ENCODE measurements at regions not wholly inside any gene's neighbourhood (a gene's known extent, or its start where the extent isn't known, plus 50 kb on each side); places are given as distances from the start of the nearest gene placed in this dataset.

GRCh38 chr5:142244440-142244839 lies 80.4 kb downstream of the SPRY4 start:
- Histone ChIP-seq H4K8ac (ENCODE audit: low read depth, low read length) (no peak overlapping the region), H2BK5ac (ENCODE audit: low read depth, low read length, poor library complexity) (peak overlapping the region; percentile 7), H2AFZ (ENCODE audit: insufficient read depth, low read length, poor library complexity) (no peak overlapping the region), H2AK5ac (ENCODE audit: low read length) (peak overlapping the region; percentile 38), H3K4me2 (ENCODE audit: low read length) (no peak overlapping the region), H3K9me3 (ENCODE audit: insufficient read depth, low read depth, low read length) (peaks cover 1% of the 10 kb centered on the region), H4K12ac (ENCODE audit: low read depth, low read length) (no peak overlapping the region), H3K27me3 (ENCODE audit: insufficient read depth, low read length) (no peaks in the 10 kb centered on the region), H3K4me3 (ENCODE audit: low read depth, low read length) (no peak overlapping the region), H3K4ac (ENCODE audit: low read depth, low read length) (no peak overlapping the region), H2BK120ac (ENCODE audit: insufficient read depth, low read length, poor library complexity) (no peak overlapping the region), H3K36me3 (ENCODE audit: control insufficient read depth in 1 of 2, insufficient read depth in 2 of 2, low read length in 2 of 2) (no peaks in the 10 kb centered on the region), H3K79me2 (ENCODE audit: control insufficient read depth, insufficient read depth, low read length, poor library complexity) (no peaks in the 10 kb centered on the region), H3K4me1 (ENCODE audit: control insufficient read depth in 1 of 2, insufficient read depth in 2 of 2, low read length in 2 of 2) (peaks cover 15 to 16% of the 10 kb centered on the region in 2 experiments), H3K23ac (ENCODE audit: low read length) (no peak overlapping the region), H3K27ac (ENCODE audit: low read depth, low read length) (no peak overlapping the region), H4K91ac (ENCODE audit: low read depth, low read length) (peak overlapping the region; percentile 29), H2BK12ac (ENCODE audit: low read length) (peak overlapping the region; percentile 70), H3K9ac (ENCODE audit: low read length) (no peak overlapping the region), H3K79me1 (ENCODE audit: low read length) (peaks cover 21% of the 10 kb centered on the region), H3K18ac (ENCODE audit: low read length) (peak overlapping the region; percentile 78), H3K14ac (ENCODE audit: low read length) (peak overlapping the region; percentile 76)
- no peak for DNase-seq
- no CpG with 5 or more reads among the region's 1 CpG for WGBS (ENCODE audit: extremely low coverage, insufficient coverage, insufficient read length)

DNA sequence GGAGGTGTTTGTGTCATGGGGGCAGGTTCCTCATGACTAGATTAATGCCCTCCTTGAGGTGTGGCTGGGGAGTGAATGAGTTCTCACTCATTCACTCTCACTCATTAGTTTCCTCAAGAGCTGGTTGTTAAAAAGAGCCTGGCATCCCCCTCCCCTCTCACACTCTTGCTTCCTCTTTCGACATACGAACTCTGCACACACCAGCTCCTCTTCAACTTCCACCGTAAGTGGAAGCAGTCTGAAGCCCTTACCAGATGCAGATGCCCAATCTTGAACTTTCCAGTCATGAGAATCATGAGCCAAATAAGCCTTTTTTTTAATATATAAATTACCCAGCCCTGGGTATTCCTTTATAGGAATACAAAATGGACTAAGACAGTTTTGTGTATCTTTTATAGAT lies 82.5 kb downstream of the SPRY4 start:
- no peak for DNase-seq
- Histone ChIP-seq H3K23ac (ENCODE audit: low read length) (no peak overlapping the region), H4K8ac (ENCODE audit: low read depth, low read length) (no peak overlapping the region), H4K91ac (ENCODE audit: low read depth, low read length) (peak overlapping the region; percentile 13), H3K79me2 (ENCODE audit: control insufficient read depth, insufficient read depth, low read length, poor library complexity) (peaks cover 2% of the 10 kb centered on the region), H3K9ac (ENCODE audit: low read length) (no peak overlapping the region), H3K14ac (ENCODE audit: low read length) (no peak overlapping the region), H3K4me3 (ENCODE audit: low read depth, low read length) (no peak overlapping the region), H3K27ac (ENCODE audit: low read depth, low read length) (no peak overlapping the region), H2AK5ac (ENCODE audit: low read length) (peak overlapping the region; percentile 68), H3K27me3 (ENCODE audit: insufficient read depth, low read length) (no peaks in the 10 kb centered on the region), H2BK120ac (ENCODE audit: insufficient read depth, low read length, poor library complexity) (no peak overlapping the region), H3K4me1 (ENCODE audit: control insufficient read depth in 1 of 2, insufficient read depth in 2 of 2, low read length in 2 of 2) (peaks cover 23 to 25% of the 10 kb centered on the region in 2 experiments), H4K12ac (ENCODE audit: low read depth, low read length) (no peak overlapping the region), H2AFZ (ENCODE audit: insufficient read depth, low read length, poor library complexity) (no peak overlapping the region), H2BK5ac (ENCODE audit: low read depth, low read length, poor library complexity) (no peak overlapping the region), H3K9me3 (ENCODE audit: insufficient read depth, low read depth, low read length) (peaks cover 1% of the 10 kb centered on the region), H2BK12ac (ENCODE audit: low read length) (peak overlapping the region; percentile 8), H3K18ac (ENCODE audit: low read length) (no peak overlapping the region), H3K79me1 (ENCODE audit: low read length) (peaks cover 28% of the 10 kb centered on the region), H3K36me3 (ENCODE audit: control insufficient read depth in 1 of 2, insufficient read depth in 2 of 2, low read length in 2 of 2) (no peaks in the 10 kb centered on the region), H3K4ac (ENCODE audit: low read depth, low read length) (no peak overlapping the region), H3K4me2 (ENCODE audit: low read length) (no peak overlapping the region)
- no CpG with 5 or more reads among the region's 3 CpGs for WGBS (ENCODE audit: extremely low coverage, insufficient coverage, insufficient read length)

DNA sequence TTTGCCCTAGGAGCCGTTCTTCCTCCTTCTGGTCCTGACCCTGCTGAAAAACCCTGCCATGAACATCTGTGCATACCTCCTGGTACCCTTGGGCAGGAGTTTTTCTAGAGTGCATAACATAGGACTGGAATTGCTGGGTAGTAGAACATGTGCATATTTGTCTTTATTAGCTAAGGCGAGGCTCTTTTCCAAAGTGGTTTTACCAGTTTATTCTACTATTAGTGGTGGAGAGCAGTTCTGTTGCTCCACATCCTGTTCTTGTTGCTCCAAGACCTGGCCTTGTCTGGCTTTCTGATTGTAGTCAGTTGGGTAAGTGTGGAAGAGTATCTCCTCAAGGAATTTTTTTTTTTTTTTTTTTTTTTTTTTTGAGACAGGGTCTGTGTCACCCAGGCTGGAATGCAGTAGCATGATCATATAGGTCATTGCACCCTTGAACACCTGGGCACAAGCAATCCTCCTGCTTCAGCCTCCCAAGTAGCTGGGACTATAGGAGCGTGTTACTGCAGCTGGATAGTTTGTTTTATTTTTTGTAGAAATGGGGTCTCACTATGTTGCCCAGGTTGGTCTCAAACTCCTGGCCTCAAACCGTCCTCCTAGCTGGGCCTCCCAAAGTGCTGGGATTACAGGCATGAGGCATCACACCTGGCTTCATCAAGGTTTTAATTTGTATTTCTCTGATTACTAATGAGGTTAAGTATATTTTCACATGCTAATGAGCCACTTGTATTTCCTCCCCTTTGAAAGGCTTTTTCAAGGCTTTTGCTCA lies 85.2 kb downstream of the SPRY4 start:
- peaks cover 29% of the 10 kb centered on the region for H3K79me1 ChIP-seq (ENCODE audit: low read length)
- peak overlapping the region; percentile 62 for H2BK12ac ChIP-seq (ENCODE audit: low read length)
- H2AK5ac ChIP-seq (ENCODE audit: low read length), result peak overlapping the region; percentile 11
- H3K9me3 ChIP-seq (ENCODE audit: insufficient read depth, low read depth, low read length), result peaks cover 1% of the 10 kb centered on the region
- no peaks in the 10 kb centered on the region for H3K36me3 ChIP-seq (ENCODE audit: control insufficient read depth in 1 of 2, insufficient read depth in 2 of 2, low read length in 2 of 2)
- no peak overlapping the region for H3K4me2 ChIP-seq (ENCODE audit: low read length)
- DNase-seq, result peak; percentile 81 to 96
- H2AFZ ChIP-seq (ENCODE audit: insufficient read depth, low read length, poor library complexity), result no peak overlapping the region
- H3K9ac ChIP-seq (ENCODE audit: low read length), result no peak overlapping the region
- H3K4ac ChIP-seq (ENCODE audit: low read depth, low read length), result no peak overlapping the region
- H3K4me3 ChIP-seq (ENCODE audit: low read depth, low read length), result no peak overlapping the region
- peaks cover 30 to 31% of the 10 kb centered on the region in 2 experiments for H3K4me1 ChIP-seq (ENCODE audit: control insufficient read depth in 1 of 2, insufficient read depth in 2 of 2, low read length in 2 of 2)
- peaks cover 8% of the 10 kb centered on the region for H3K79me2 ChIP-seq (ENCODE audit: control insufficient read depth, insufficient read depth, low read length, poor library complexity)
- H3K27me3 ChIP-seq (ENCODE audit: insufficient read depth, low read length), result no peaks in the 10 kb centered on the region
- peak overlapping the region; percentile 73 for H3K14ac ChIP-seq (ENCODE audit: low read length)
- peak overlapping the region; percentile 64 for H4K8ac ChIP-seq (ENCODE audit: low read depth, low read length)
- H4K91ac ChIP-seq (ENCODE audit: low read depth, low read length), result peak overlapping the region; percentile 87
- H3K18ac ChIP-seq (ENCODE audit: low read length), result peak overlapping the region; percentile 63
- peak overlapping the region; percentile 84 for H2BK120ac ChIP-seq (ENCODE audit: insufficient read depth, low read length, poor library complexity)
- no peak overlapping the region for H4K12ac ChIP-seq (ENCODE audit: low read depth, low read length)
- H3K23ac ChIP-seq (ENCODE audit: low read length), result no peak overlapping the region
- H3K27ac ChIP-seq (ENCODE audit: low read depth, low read length), result peak overlapping the region; percentile 94
- WGBS (ENCODE audit: extremely low coverage, insufficient coverage, insufficient read length), result no CpG with 5 or more reads among the region's 4 CpGs
- peak overlapping the region; percentile 80 for H2BK5ac ChIP-seq (ENCODE audit: low read depth, low read length, poor library complexity)

GRCh38 chr5:142237707-142238106 lies 87.1 kb downstream of the SPRY4 start:
- Histone ChIP-seq H2BK120ac (ENCODE audit: insufficient read depth, low read length, poor library complexity) (peak overlapping the region; percentile 19), H3K4me3 (ENCODE audit: low read depth, low read length) (no peak overlapping the region), H2BK5ac (ENCODE audit: low read depth, low read length, poor library complexity) (no peak overlapping the region), H3K36me3 (ENCODE audit: control insufficient read depth in 1 of 2, insufficient read depth in 2 of 2, low read length in 2 of 2) (no peaks in the 10 kb centered on the region), H4K8ac (ENCODE audit: low read depth, low read length) (no peak overlapping the region), H4K12ac (ENCODE audit: low read depth, low read length) (no peak overlapping the region), H3K4ac (ENCODE audit: low read depth, low read length) (no peak overlapping the region), H3K9ac (ENCODE audit: low read length) (no peak overlapping the region), H3K4me2 (ENCODE audit: low read length) (no peak overlapping the region), H3K27me3 (ENCODE audit: insufficient read depth, low read length) (no peaks in the 10 kb centered on the region), H4K91ac (ENCODE audit: low read depth, low read length) (peak overlapping the region; percentile 38), H3K9me3 (ENCODE audit: insufficient read depth, low read depth, low read length) (peaks cover 1% of the 10 kb centered on the region), H3K79me2 (ENCODE audit: control insufficient read depth, insufficient read depth, low read length, poor library complexity) (peaks cover 8% of the 10 kb centered on the region), H3K23ac (ENCODE audit: low read length) (no peak overlapping the region), H3K79me1 (ENCODE audit: low read length) (peaks cover 32% of the 10 kb centered on the region), H3K27ac (ENCODE audit: low read depth, low read length) (no peak overlapping the region), H3K18ac (ENCODE audit: low read length) (no peak overlapping the region), H2AK5ac (ENCODE audit: low read length) (no peak overlapping the region), H2AFZ (ENCODE audit: insufficient read depth, low read length, poor library complexity) (no peak overlapping the region), H3K14ac (ENCODE audit: low read length) (no peak overlapping the region), H3K4me1 (ENCODE audit: control insufficient read depth in 1 of 2, insufficient read depth in 2 of 2, low read length in 2 of 2) (peaks cover 30 to 34% of the 10 kb centered on the region in 2 experiments), H2BK12ac (ENCODE audit: low read length) (no peak overlapping the region)
- DNase-seq, result peak; percentile 40 to 70
- no CpG with 5 or more reads among the region's 3 CpGs for WGBS (ENCODE audit: extremely low coverage, insufficient coverage, insufficient read length)
